AG09309 (cell line): ENCODE measurements at regions not wholly inside any gene's neighbourhood (a gene's known extent, or its start where the extent isn't known, plus 50 kb on each side); places are given as distances from the start of the nearest gene placed in this dataset.

Experiments
- DNase-seq: peaks from one replicate; pipeline ENCODE4 v3.0.0-alpha.2; 2010; ENCODE audit warnings: low read depth
- H3K4me3 ChIP-seq: 2 replicates; pipeline ENCODE4 v1.5.1; 2011; ENCODE audit warnings: mild to moderate bottlenecking, low read depth, low read length, moderate library complexity; ENCODE audit not compliant: control insufficient read depth
- TF ChIP-seq, protein P1 (sequence below): IDR thresholded peaks from 2 replicates; pipeline ENCODE4 v1.5.1; 2011; ENCODE audit warnings: mild to moderate bottlenecking, low read depth, low read length, inconsistent platforms; ENCODE audit not compliant: insufficient read depth, control insufficient read depth; ENCODE audit errors: missing control alignments

DNA sequence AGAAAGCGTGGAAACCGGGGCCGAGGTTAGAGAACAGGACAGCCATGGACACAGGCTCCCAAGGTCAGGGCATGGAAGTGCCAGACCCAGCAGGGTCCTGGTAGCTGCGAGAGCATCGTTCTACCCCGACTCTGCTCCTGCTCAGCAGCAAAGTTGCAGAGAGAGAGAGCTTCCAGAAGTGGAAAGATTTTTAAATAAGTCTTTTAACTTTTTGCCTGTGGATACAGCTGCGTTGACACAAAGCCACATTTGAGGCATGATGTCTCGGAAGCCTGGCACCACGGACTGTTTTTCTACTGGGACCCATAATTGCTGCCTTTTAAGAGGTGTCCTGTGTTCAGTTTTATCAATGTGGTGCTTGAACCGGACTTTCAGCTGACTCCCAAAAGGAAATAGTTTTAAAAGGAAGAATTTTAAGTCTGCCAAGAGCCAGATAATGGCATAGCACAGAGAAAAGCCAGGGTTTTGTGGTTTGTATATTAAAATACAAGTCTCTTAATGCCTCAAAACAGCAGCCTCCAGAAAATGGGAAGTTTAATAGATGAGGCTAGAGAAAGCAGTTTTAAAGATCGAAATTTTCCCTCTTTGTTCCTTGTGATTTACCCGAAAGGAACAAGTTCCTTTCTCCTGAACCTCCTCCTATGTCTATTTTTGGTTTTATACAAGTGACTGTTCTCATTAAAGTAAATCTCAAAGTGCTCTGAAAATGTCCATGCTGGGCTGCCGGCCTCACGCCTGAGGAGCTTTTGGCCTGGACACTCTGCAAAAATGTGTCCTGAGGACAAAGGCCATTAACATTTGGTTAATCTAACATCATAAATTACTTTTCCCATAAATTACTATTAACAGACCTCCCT, 91.5 kb downstream of the RIN2 start:
- TF ChIP-seq, protein P1, sequence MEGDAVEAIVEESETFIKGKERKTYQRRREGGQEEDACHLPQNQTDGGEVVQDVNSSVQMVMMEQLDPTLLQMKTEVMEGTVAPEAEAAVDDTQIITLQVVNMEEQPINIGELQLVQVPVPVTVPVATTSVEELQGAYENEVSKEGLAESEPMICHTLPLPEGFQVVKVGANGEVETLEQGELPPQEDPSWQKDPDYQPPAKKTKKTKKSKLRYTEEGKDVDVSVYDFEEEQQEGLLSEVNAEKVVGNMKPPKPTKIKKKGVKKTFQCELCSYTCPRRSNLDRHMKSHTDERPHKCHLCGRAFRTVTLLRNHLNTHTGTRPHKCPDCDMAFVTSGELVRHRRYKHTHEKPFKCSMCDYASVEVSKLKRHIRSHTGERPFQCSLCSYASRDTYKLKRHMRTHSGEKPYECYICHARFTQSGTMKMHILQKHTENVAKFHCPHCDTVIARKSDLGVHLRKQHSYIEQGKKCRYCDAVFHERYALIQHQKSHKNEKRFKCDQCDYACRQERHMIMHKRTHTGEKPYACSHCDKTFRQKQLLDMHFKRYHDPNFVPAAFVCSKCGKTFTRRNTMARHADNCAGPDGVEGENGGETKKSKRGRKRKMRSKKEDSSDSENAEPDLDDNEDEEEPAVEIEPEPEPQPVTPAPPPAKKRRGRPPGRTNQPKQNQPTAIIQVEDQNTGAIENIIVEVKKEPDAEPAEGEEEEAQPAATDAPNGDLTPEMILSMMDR: no peak
- no peak for DNase-seq

DNA sequence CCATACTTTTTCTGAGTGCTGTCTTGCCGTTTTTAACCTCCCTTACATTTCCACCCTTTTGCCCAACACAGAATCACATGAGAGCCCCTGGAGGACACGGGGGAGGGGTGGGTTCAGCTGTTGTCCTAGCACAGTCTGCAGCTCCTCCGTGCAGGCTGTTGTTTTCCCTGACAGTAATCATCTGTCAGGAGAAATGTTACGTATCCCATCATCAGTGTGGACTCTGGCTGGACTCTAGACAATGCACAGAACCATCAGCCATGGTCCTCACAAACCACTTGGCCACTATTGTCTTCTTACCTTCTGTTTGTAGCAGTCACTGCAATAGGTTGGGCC, 92.1 kb downstream of the RIN2 start:
- no peak for DNase-seq
- no peak overlapping the region for H3K4me3 ChIP-seq
- TF ChIP-seq, protein P1: no peak

More for the DNA sequence above, 91.5 kb downstream of the RIN2 start:
- no peak overlapping the region for H3K4me3 ChIP-seq

DNA sequence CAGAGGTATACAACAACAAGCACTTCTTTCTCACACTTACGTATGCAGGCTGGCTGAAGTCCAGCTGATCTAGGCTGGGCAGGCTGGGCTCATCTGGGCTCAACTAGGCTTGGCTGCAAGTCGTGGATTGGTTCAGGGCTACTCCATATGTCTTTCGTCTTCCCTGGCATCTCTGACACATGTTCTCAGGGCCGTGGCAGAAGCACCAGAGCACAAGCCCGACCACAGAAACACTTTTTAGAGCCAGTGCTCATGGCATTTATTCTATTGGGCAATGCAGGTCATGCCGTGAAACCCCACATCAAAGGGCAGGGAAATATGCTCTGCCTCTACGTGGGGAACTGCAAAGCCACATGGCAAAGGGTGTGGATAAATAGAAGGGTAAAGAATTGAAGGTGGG, 93.8 kb downstream of the RIN2 start:
- TF ChIP-seq, protein P1: no peak
- H3K4me3 ChIP-seq: no peak overlapping the region
- no peak for DNase-seq

DNA sequence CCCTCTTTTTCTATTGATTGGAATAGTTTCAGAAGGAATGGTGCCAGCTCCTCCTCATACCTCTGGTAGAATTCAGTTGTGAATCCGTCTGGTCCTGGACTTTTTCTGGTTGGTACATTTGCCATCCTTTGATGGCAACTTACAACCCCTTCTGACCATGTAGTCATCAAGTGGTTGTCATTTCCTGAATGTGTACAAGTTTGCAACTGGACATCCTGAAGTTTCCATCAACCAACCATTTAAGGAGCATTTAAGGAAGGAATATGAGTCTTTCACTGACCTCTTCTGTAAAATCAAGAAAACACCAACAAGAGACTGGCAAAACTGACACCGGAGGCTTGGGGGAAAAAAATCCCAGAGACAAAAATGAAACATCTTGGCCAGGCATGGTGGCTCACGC, 97.4 kb downstream of the RIN2 start:
- DNase-seq: no peak
- no peak overlapping the region for H3K4me3 ChIP-seq
- TF ChIP-seq, protein P1: no peak

DNA sequence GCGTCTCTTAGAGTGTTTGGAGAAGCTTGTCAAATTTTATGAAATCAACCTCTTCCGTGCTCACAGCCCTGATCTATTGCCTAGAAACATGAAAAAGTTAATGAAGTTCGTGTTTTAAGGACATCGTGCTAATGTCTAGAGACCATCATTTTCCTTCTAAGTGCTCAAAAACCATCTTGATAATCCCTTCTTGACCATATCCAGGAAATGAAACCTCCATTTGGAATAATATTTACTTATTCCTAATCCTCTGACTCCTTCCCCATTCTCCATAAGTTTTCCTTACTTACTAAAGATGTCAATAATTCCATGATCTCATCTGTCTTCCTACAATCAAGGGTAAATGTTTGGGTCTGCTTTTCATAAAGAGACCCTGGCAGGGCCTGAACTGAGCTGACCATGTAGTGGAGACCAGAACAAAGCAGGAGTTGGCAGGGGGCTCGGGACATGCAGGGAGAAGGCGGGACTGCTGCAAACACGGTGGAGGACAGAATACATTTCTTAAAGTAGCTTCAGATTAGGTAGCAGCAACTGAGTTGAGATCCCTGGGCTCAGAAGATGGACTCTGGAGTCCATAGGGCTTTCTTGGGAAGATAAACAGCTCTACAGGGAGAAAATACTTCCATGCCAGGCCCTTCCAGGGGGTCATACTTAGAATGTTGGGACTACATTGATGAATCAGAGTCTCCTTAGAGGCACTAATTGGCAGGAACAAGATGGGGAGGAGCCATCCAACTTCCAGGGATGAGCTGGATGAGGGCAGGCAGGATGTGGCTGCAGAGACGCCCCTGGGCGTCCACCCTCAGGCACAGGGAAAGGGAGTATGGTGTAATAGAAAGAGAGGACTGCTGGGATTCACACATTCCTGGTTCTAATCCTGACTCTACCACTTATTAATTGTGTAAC, 100.7 kb downstream of the RIN2 start:
- H3K4me3 ChIP-seq: no peak overlapping the region
- TF ChIP-seq, protein P1: no peak
- peak; percentile 48 for DNase-seq

DNA sequence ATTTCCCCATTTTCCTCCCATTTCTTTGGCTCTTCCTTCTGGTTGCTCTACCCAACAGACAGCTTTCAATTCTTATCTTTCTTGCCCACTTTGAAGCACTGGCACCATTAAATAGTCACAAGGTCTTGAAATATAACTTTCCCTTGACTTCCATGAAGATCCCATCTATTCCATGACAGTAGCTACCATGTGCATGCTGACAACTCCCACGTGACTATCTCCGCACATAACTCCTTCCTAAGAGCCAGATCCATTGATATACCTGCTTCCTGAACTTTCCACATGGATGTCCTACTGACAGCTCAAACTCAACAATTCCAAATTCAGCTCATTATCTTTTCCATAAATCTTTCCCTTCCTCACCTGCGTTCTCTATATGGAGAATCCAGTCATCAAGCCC, 101.4 kb downstream of the RIN2 start:
- TF ChIP-seq, protein P1: no peak
- no peak for DNase-seq
- H3K4me3 ChIP-seq: no peak overlapping the region
